Left ventricle myocardium inferior (tissue), 1 donor: ENCODE measurements at regions not wholly inside any gene's neighbourhood (a gene's known extent, or its start where the extent isn't known, plus 50 kb on each side); places are given as distances from the start of the nearest gene placed in this dataset.
A peak's percentile ranks its signal among the peaks of the same experiment; 100 is the strongest.

Source experiments
- DNase-seq: peaks from one replicate; pipeline ENCODE4 v3.0.0-alpha.2; 2020
- H3K27ac ChIP-seq: fragments of 200-600 bp; replicated peaks from 2 replicates; pipeline ENCODE4 v1.8.0; 2021
- H3K27me3 ChIP-seq: fragments of 200-600 bp; 2 replicates; pipeline ENCODE4 v1.8.0; 2021; ENCODE audit warnings: low read depth
- H3K36me3 ChIP-seq: fragments of 200-600 bp; 2 replicates; pipeline ENCODE4 v1.8.0; 2021
- H3K4me1 ChIP-seq: fragments of 200-600 bp; 2 replicates; pipeline ENCODE4 v1.8.0; 2021
- H3K4me3 ChIP-seq: fragments of 200-600 bp; 2 replicates; pipeline ENCODE4 v1.8.0; 2021; ENCODE audit warnings: mild to moderate bottlenecking, moderate library complexity
- H3K9me3 ChIP-seq: fragments of 200-600 bp; replicated peaks from 2 replicates; pipeline ENCODE4 v1.8.0; 2021
- intact Hi-C: fragments of 100-400 bp; cut with micrococcal nuclease; formaldehyde crosslinking; loops from one replicate; pipeline ENCODE4 v1.11.0; 2022
- TF ChIP-seq, protein P1 (sequence below): fragments of 200-600 bp; IDR thresholded peaks from 2 replicates; pipeline ENCODE4 v1.8.0; 2021; ENCODE audit warnings: antibody characterized with exemption, mild to moderate bottlenecking, borderline replicate concordance
- donor health status: DM: no; HTN: yes; CAD: no; lungs with severe emphysema.

DNA sequence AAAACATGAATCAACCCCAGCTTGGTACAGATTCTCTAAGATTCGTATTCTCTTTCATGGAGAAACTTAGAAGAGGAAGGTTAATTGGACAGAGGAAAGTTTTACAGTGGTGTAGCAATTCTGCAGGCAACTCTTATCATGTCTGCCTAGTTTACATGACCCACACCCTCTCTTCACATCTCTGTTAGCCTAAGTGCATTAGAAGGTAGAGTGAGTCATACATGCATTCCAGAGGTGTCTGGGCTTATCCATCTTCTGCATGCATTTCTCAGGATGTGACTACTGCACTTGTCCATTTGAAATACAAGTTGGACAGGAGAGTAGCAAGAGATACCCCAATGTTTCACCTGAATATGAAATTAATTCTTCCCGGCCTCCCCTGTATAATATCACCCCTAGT lies 578.4 kb upstream of the NCAM2 start:
- Histone ChIP-seq H3K4me1 (no peaks in the 10 kb centered on the region), H3K27me3 (no peaks in the 10 kb centered on the region), H3K27ac (no peak overlapping the region), H3K4me3 (no peak overlapping the region), H3K9me3 (peaks cover 7% of the 10 kb centered on the region), H3K36me3 (no peaks in the 10 kb centered on the region)
- TF ChIP-seq, protein P1, sequence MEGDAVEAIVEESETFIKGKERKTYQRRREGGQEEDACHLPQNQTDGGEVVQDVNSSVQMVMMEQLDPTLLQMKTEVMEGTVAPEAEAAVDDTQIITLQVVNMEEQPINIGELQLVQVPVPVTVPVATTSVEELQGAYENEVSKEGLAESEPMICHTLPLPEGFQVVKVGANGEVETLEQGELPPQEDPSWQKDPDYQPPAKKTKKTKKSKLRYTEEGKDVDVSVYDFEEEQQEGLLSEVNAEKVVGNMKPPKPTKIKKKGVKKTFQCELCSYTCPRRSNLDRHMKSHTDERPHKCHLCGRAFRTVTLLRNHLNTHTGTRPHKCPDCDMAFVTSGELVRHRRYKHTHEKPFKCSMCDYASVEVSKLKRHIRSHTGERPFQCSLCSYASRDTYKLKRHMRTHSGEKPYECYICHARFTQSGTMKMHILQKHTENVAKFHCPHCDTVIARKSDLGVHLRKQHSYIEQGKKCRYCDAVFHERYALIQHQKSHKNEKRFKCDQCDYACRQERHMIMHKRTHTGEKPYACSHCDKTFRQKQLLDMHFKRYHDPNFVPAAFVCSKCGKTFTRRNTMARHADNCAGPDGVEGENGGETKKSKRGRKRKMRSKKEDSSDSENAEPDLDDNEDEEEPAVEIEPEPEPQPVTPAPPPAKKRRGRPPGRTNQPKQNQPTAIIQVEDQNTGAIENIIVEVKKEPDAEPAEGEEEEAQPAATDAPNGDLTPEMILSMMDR = no peak
- intact Hi-C loops = no loop called here
- no peak for DNase-seq

- no peak for DNase-seq
These were observed 573.3 kb upstream of the NCAM2 start for GRCh38 chr21:20424943-20425342.

DNA sequence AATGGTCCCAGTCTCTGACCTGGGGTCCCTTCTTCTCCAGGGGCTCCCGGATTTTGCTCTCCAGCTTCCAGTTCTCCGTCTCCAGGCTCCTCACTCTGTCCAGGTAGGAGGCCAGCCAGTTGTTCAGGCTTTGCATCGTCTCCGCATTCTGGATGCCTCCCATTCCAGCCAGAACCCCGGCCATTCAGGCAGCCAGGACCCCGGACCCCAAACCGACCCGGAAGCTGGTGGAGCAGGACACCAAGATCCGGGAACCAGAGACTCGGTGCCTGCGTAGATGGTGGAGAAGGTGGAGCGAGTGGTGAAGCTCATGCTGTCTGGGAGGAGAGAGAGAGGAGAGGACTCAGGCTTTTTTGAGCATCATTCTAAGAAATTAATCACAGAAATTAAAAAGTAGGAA lies 572.4 kb upstream of the NCAM2 start:
- Histone ChIP-seq H3K27me3 (no peaks in the 10 kb centered on the region), H3K4me1 (no peaks in the 10 kb centered on the region), H3K27ac (no peak overlapping the region), H3K36me3 (no peaks in the 10 kb centered on the region), H3K4me3 (no peak overlapping the region), H3K9me3 (peaks cover 14% of the 10 kb centered on the region)
- intact Hi-C loops = no loop called here
- TF ChIP-seq, protein P1 = no peak
- no peak for DNase-seq

More at GRCh38 chr21:20424943-20425342, 573.3 kb upstream of the NCAM2 start:
- Histone ChIP-seq H3K4me3 (no peak overlapping the region), H3K27ac (no peak overlapping the region), H3K27me3 (no peaks in the 10 kb centered on the region), H3K9me3 (peaks cover 14% of the 10 kb centered on the region), H3K36me3 (no peaks in the 10 kb centered on the region), H3K4me1 (no peaks in the 10 kb centered on the region)
- intact Hi-C loops = no loop called here
- TF ChIP-seq, protein P1 = no peak

DNA sequence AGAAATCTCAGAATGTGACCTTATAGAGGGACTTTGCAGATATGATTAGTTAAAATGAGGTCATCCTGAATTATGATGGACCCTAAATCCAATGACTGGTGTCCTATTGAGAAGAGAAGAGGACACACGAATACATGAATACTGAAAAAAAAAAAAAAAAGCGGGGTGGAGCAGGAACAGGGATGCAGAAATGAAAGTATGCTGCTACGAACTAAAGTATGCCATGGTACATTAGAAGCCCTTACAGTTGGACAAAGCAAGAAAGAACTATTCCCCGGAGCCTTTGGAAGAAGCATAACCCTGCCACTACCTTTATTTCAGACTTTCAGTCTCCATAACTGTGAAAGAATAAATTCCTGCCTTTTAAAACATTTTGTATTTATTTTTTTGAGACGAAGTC lies 557.9 kb upstream of the NCAM2 start:
- no peak overlapping the region for H3K27ac ChIP-seq
- DNase-seq = no peak
- H3K4me3 ChIP-seq = no peak overlapping the region
- intact Hi-C loops = no loop called here
- no peaks in the 10 kb centered on the region for H3K4me1 ChIP-seq
- H3K36me3 ChIP-seq = no peaks in the 10 kb centered on the region
- TF ChIP-seq, protein P1 = no peak
- H3K9me3 ChIP-seq = peaks cover 12% of the 10 kb centered on the region
- no peaks in the 10 kb centered on the region for H3K27me3 ChIP-seq

DNA sequence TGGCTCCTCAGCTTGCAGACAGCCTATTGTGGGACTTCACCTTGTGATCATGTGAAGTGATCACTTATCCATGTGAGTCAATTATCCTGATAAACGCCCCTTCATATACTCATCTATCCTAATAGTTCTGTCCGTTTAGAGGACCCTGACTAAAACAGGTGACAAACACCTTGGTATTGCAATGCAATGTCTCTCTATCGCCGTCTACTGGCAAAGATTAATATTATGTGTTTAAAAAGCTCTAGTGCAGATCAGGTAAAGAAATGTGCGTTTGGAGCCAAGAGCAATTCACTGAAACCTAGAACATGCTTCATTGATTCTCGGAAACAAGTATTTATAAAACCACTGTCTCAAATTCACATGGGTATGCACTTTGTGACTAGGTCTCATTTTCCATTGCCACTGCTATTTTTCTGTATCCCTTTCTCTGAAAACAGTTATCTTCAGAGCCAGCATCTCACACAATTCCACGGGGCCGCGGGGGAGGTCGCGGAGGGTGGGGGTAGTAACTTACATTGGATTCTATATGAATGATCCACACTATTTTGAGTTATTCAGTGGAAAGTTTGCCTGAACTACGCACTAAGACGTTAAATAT lies 554.6 kb upstream of the NCAM2 start:
- H3K4me1 ChIP-seq = no peaks in the 10 kb centered on the region
- intact Hi-C loops = no loop called here
- H3K27me3 ChIP-seq = no peaks in the 10 kb centered on the region
- no peaks in the 10 kb centered on the region for H3K36me3 ChIP-seq
- no peak for DNase-seq
- no peak overlapping the region for H3K4me3 ChIP-seq
- TF ChIP-seq, protein P1 = peak; percentile 38
- no peak overlapping the region for H3K27ac ChIP-seq
- H3K9me3 ChIP-seq = peaks cover 12% of the 10 kb centered on the region
